GM23248 (cell line): ENCODE measurements at regions not wholly inside any gene's neighbourhood (a gene's known extent, or its start where the extent isn't known, plus 50 kb on each side); places are given as distances from the start of the nearest gene placed in this dataset.

ENCODE experiments used
- DNase-seq: peaks from one replicate; pipeline ENCODE4 v3.0.0-alpha.2; 2015
- H2AFZ ChIP-seq: fragments of 200-600 bp; sonication (generic); 2 replicates; pipeline ENCODE4 v1.6.1; 2016; ENCODE audit warnings: antibody characterized with exemption
- H3F3A ChIP-seq: fragments of 200-600 bp; sonication (generic); 2 replicates; pipeline ENCODE4 v1.6.1; 2016; ENCODE audit warnings: mild to moderate bottlenecking, antibody characterized with exemption, mixed run types; ENCODE audit not compliant: insufficient read depth
- H3K27ac ChIP-seq: fragments of 200-600 bp; sonication (generic); 2 replicates; pipeline ENCODE4 v1.5.1; 2016; ENCODE audit warnings: mild to moderate bottlenecking
- H3K27me3 ChIP-seq: fragments of 200-600 bp; sonication (generic); replicated peaks from 2 replicates; pipeline ENCODE4 v1.6.1; 2016; ENCODE audit warnings: mild to moderate bottlenecking; ENCODE audit not compliant: insufficient read depth
- H3K36me3 ChIP-seq: fragments of 200-600 bp; sonication (generic); 2 replicates; pipeline ENCODE4 v1.6.1; 2016; ENCODE audit warnings: low read depth, mild to moderate bottlenecking
- H3K4me1 ChIP-seq: fragments of 200-600 bp; sonication (generic); 2 replicates; pipeline ENCODE4 v1.6.1; 2016; ENCODE audit warnings: mild to moderate bottlenecking; ENCODE audit not compliant: insufficient read depth
- H3K4me2 ChIP-seq: fragments of 200-600 bp; sonication (generic); one replicate; pipeline ENCODE4 v1.6.1; 2016; ENCODE audit warnings: mild to moderate bottlenecking; ENCODE audit not compliant: unreplicated experiment
- H3K4me3 ChIP-seq: fragments of 200-600 bp; sonication (generic); 2 replicates; pipeline ENCODE4 v1.5.1; 2016; ENCODE audit warnings: mild to moderate bottlenecking
- H3K79me2 ChIP-seq: fragments of 200-600 bp; sonication (generic); 2 replicates; pipeline ENCODE4 v1.6.1; 2016; ENCODE audit warnings: mild to moderate bottlenecking; ENCODE audit not compliant: insufficient read depth
- H3K9ac ChIP-seq: fragments of 200-600 bp; sonication (generic); 2 replicates; pipeline ENCODE4 v1.6.1; 2016; ENCODE audit warnings: mild to moderate bottlenecking
- H3K9me2 ChIP-seq: fragments of 200-600 bp; sonication (generic); 2 replicates; pipeline ENCODE4 v1.6.1; 2016; ENCODE audit warnings: mixed run types, mild to moderate bottlenecking, moderate library complexity; ENCODE audit not compliant: insufficient read depth
- H3K9me3 ChIP-seq: fragments of 200-600 bp; sonication (generic); one replicate; pipeline ENCODE4 v1.6.1; 2017; ENCODE audit warnings: low read depth
- H4K20me1 ChIP-seq: fragments of 200-600 bp; sonication (generic); 2 replicates; pipeline ENCODE4 v1.6.0; 2016; ENCODE audit not compliant: insufficient read depth
- EZH2 ChIP-seq: fragments of 200-600 bp; sonication (generic); IDR thresholded peaks from 2 replicates; pipeline ENCODE4 v1.6.1; 2018; ENCODE audit warnings: antibody characterized with exemption, mild to moderate bottlenecking; ENCODE audit not compliant: insufficient read depth, poor library complexity, severe bottlenecking
- EZH2phosphoT487 ChIP-seq: fragments of 200-600 bp; sonication (generic); IDR thresholded peaks from 2 replicates; pipeline ENCODE4 v1.6.1; 2018; ENCODE audit warnings: antibody characterized with exemption, moderate library complexity, mild to moderate bottlenecking, low read depth; ENCODE audit not compliant: insufficient read depth
- WGBS, 2 experiments: methylation state at CpG; one replicate each; pipeline ENCODE4 v1.1.6; 2015 to 2017; ENCODE audit warnings: low lambda C conversion rate in 2 of 2, low coverage in 1 of 2; ENCODE audit errors: missing lambda C conversion rate in 2 of 2; 5-methylcytosine and 5-hydroxymethylcytosine counted together
- in situ Hi-C: fragments of 300-500 bp; cut with MboI; formaldehyde crosslinking; loops from 2 replicates; pipeline ENCODE4 v1.15.0; 2020

- H4K20me1 ChIP-seq = no peaks in the 10 kb centered on the region
- in situ Hi-C loops = no loop called here
- DNase-seq = no peak
- H3K9me3 ChIP-seq = no peaks in the 10 kb centered on the region
- no peaks in the 10 kb centered on the region for H3K4me1 ChIP-seq
- no peak overlapping the region for H3K9ac ChIP-seq
- no peak overlapping the region for H2AFZ ChIP-seq
- WGBS, 2 experiments = 69 to 87% methylated on average over 3 of the region's 3 CpGs
- no peak for TF ChIP-seq EZH2phosphoT487
- no peak for TF ChIP-seq EZH2
- no peak overlapping the region for H3K27ac ChIP-seq
- no peaks in the 10 kb centered on the region for H3K36me3 ChIP-seq
- H3K27me3 ChIP-seq = no peaks in the 10 kb centered on the region
- H3K79me2 ChIP-seq = no peaks in the 10 kb centered on the region
- no peaks in the 10 kb centered on the region for H3F3A ChIP-seq
- no peaks in the 10 kb centered on the region for H3K9me2 ChIP-seq
- H3K4me2 ChIP-seq = no peak overlapping the region
- no peak overlapping the region for H3K4me3 ChIP-seq
Observed at GRCh38 chr2:147609301-147609700, 235.5 kb upstream of the ACVR2A start.

DNA sequence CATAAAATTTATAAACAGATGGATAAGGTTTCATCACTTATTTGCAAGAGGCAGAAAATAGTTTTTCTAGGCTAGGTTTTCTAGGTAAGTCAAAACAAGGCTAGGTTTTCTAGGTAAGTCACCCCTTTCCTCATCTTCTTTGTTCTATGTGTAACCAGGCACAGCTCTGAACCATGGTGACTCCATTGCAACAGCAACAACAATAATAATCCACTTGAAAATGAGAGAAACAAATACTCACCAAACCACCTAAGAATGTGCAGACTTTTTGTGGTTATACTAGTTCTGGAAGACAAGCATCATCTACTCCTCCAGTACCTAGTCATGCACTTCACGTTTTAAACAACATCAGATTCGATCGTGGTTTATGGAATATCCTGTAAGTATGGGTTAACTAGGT lies 237.4 kb upstream of the ACVR2A start:
- no peaks in the 10 kb centered on the region for H3F3A ChIP-seq
- in situ Hi-C loops = no loop called here
- H3K36me3 ChIP-seq = no peaks in the 10 kb centered on the region
- H4K20me1 ChIP-seq = no peaks in the 10 kb centered on the region
- DNase-seq = no peak
- no peak overlapping the region for H2AFZ ChIP-seq
- no peak overlapping the region for H3K27ac ChIP-seq
- no peak for TF ChIP-seq EZH2
- H3K9ac ChIP-seq = no peak overlapping the region
- no peak overlapping the region for H3K4me3 ChIP-seq
- no peaks in the 10 kb centered on the region for H3K9me2 ChIP-seq
- H3K4me1 ChIP-seq = no peaks in the 10 kb centered on the region
- H3K9me3 ChIP-seq = no peaks in the 10 kb centered on the region
- 82% methylated on average over 3 of the region's 3 CpGs for WGBS, 2 experiments
- no peaks in the 10 kb centered on the region for H3K79me2 ChIP-seq
- H3K27me3 ChIP-seq = no peaks in the 10 kb centered on the region
- no peak overlapping the region for H3K4me2 ChIP-seq

- DNase-seq = no peak
- WGBS, 2 experiments = 53 to 62% methylated on average over 3 of the region's 3 CpGs
- no peaks in the 10 kb centered on the region for H3K4me1 ChIP-seq
- H3K4me2 ChIP-seq = no peak overlapping the region
- H3K79me2 ChIP-seq = no peaks in the 10 kb centered on the region
- H4K20me1 ChIP-seq = no peaks in the 10 kb centered on the region
- H3K36me3 ChIP-seq = no peaks in the 10 kb centered on the region
- H3K9me3 ChIP-seq = no peaks in the 10 kb centered on the region
- H3K27ac ChIP-seq = no peak overlapping the region
- H3K9me2 ChIP-seq = no peaks in the 10 kb centered on the region
- TF ChIP-seq EZH2 (no peak), EZH2phosphoT487 (no peak)
- no peaks in the 10 kb centered on the region for H3F3A ChIP-seq
- no peaks in the 10 kb centered on the region for H3K27me3 ChIP-seq
- H3K4me3 ChIP-seq = no peak overlapping the region
- H2AFZ ChIP-seq = no peak overlapping the region
- in situ Hi-C loops = no loop called here
- no peak overlapping the region for H3K9ac ChIP-seq
Observed at GRCh38 chr2:147603876-147604275, 241.0 kb upstream of the ACVR2A start.

DNA sequence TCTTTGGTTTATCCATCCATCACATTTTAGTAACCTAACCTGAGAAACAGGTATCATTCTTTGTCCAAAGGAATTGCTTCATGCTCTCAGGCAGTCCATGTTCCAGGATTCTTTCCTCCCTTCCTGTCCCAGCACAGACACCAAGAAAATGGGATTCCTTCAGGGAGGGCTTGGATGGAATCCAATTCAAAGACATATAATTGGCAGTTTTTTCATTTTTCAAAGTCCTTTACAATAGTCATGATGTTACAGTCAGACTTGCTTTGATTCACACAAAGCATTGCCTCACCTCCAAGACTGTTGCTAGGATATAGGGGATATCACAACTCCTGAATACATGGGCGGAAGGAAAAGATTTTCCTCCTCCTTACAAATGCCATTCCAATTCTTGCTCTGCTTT lies 241.4 kb upstream of the ACVR2A start:
- no peak overlapping the region for H2AFZ ChIP-seq
- H3K36me3 ChIP-seq = no peaks in the 10 kb centered on the region
- H3K79me2 ChIP-seq = no peaks in the 10 kb centered on the region
- TF ChIP-seq EZH2 (no peak), EZH2phosphoT487 (no peak)
- H3K4me2 ChIP-seq = no peak overlapping the region
- no peak overlapping the region for H3K27ac ChIP-seq
- 80 to 82% methylated on average over 1 of the region's 1 CpG for WGBS, 2 experiments
- no peaks in the 10 kb centered on the region for H3K4me1 ChIP-seq
- no peaks in the 10 kb centered on the region for H3K27me3 ChIP-seq
- H3K9ac ChIP-seq = no peak overlapping the region
- no peaks in the 10 kb centered on the region for H4K20me1 ChIP-seq
- DNase-seq = peak; percentile 23
- in situ Hi-C loops = no loop called here
- no peaks in the 10 kb centered on the region for H3F3A ChIP-seq
- no peaks in the 10 kb centered on the region for H3K9me3 ChIP-seq
- no peaks in the 10 kb centered on the region for H3K9me2 ChIP-seq
- H3K4me3 ChIP-seq = no peak overlapping the region

DNA sequence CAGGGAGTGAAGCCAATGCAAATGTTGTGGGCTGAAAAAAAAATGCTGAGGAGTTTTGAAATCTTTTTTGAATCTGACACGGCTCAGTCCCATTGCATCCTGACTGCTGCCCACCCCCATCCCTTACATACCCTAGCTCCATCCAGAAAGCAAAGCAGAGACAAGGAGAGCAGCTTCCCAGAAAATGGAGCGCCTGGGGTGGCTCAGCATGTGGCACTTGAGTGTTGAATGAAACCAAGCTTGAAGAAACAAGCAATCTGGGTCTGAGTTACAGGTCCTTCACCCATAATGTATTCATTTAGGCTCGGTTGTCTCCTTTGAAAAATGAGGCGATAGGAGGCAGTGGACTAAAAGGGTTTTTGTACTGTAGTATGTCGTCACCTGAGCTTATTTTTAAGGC lies 244.2 kb upstream of the ACVR2A start:
- DNase-seq = no peak
- in situ Hi-C loops = no loop called here

More for the DNA sequence above, 244.2 kb upstream of the ACVR2A start:
- Histone ChIP-seq H3K9ac (no peak overlapping the region), H3F3A (no peaks in the 10 kb centered on the region), H3K36me3 (no peaks in the 10 kb centered on the region), H3K27me3 (no peaks in the 10 kb centered on the region; the same call in 1 of the 2 replicates), H4K20me1 (no peaks in the 10 kb centered on the region), H3K4me1 (no peaks in the 10 kb centered on the region), H3K4me3 (no peak overlapping the region), H3K79me2 (no peaks in the 10 kb centered on the region), H2AFZ (no peak overlapping the region), H3K9me2 (no peaks in the 10 kb centered on the region), H3K9me3 (no peaks in the 10 kb centered on the region), H3K27ac (no peak overlapping the region), H3K4me2 (no peak overlapping the region)
- 45 to 47% methylated on average over 5 of the region's 5 CpGs for WGBS, 2 experiments
- TF ChIP-seq EZH2phosphoT487 (no peak), EZH2 (no peak)
